ENCODE measurements at regions not wholly inside any gene's neighbourhood (a gene's known extent, or its start where the extent isn't known, plus 50 kb on each side); places are given as distances from the start of the nearest gene placed in this dataset.

DNA sequence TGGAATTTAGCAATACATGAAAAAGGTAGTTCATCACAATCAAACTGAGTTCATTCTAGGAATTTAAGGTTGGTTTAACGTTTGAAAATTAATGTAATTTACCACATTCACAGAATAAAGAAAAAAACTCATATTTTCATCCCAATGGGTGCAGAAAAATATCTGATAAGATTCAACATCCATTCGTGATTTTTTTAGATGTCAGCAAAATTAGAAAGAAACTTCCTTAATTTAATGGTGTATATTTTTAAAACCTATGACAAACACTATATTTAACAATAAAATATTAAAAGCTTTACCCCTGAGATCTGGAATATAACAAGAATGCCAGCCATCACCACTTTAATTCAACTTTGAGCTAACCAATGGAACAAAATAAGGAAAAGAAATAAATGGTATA is 208.7 kb upstream of the CHAC2 start:
- H3K9ac ChIP-seq (ENCODE audit: low read length): no peak overlapping the region
- no peaks in the 10 kb centered on the region for H3K79me2 ChIP-seq (ENCODE audit: low read length)

DNA sequence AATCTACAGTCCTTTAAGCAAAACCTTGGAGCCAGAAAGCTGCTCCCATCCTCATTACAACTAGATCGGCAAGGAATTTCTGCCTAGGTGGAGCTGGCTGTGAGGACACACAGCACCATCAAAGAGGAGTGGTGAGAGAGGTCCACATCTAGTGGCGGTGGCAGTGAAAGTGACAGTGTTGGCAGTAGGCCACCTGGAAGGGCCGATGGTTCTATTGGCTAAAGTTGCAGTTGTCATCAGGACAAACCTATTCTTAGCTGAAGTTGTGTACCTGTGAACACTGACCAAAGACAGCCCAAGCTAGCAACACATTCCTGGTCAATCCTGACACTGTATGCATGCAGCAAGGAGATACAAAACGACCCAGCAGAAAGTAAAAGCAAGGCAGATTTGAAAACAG is 218.1 kb upstream of the CHAC2 start:
- no peak overlapping the region for H3K27ac ChIP-seq (ENCODE audit: low read length)
- no peaks in the 10 kb centered on the region for H3K9me2 ChIP-seq (replicated peaks; ENCODE audit: insufficient read depth, low read length)
- H4K20me1 ChIP-seq (ENCODE audit: insufficient read depth, low read length): no peaks in the 10 kb centered on the region
- H3K4me3 ChIP-seq (ENCODE audit: low read length): no peak overlapping the region
- no peaks in the 10 kb centered on the region for H3K9me3 ChIP-seq (replicated peaks; ENCODE audit: insufficient read depth, low read length)
- H3K36me3 ChIP-seq (replicated peaks; ENCODE audit: insufficient read depth, low read length): no peaks in the 10 kb centered on the region
- no peaks in the 10 kb centered on the region for H3K79me2 ChIP-seq (ENCODE audit: low read length)
- no peak overlapping the region for H3K4me2 ChIP-seq (ENCODE audit: low read depth, low read length)
- TF ChIP-seq EZH2phosphoT487 (IDR thresholded peaks at IDR 0.05; ENCODE audit: low read length) (no peak), CTCF (IDR thresholded peaks at IDR 0.05; ENCODE audit: low read length) (no peak), EZH2 (optimal IDR thresholded peaks at IDR 0.05; ENCODE audit: low read depth, low read length) (no peak)
- no peak overlapping the region for H2AFZ ChIP-seq (ENCODE audit: low read length)
- no peak overlapping the region for H3K9ac ChIP-seq (ENCODE audit: low read length)
- no peak for DNase-seq
- H3F3A ChIP-seq (ENCODE audit: insufficient read depth, low read length): no peaks in the 10 kb centered on the region
- H3K27me3 ChIP-seq (replicated peaks; ENCODE audit: insufficient read depth, low read length): no peaks in the 10 kb centered on the region
- H3K4me1 ChIP-seq (ENCODE audit: low read length): 0 out of 2 replicates have a peak, but pooled peaks cover 3% of the 10 kb centered on the region

More for the DNA sequence above, 208.7 kb upstream of the CHAC2 start:
- Histone ChIP-seq H3K27me3 (replicated peaks; ENCODE audit: insufficient read depth, low read length) (no peaks in the 10 kb centered on the region), H3K9me3 (replicated peaks; ENCODE audit: insufficient read depth, low read length) (no peaks in the 10 kb centered on the region), H3K4me1 (ENCODE audit: low read length) (no peaks in the 10 kb centered on the region), H3F3A (ENCODE audit: insufficient read depth, low read length) (no peaks in the 10 kb centered on the region), H3K36me3 (replicated peaks; ENCODE audit: insufficient read depth, low read length) (no peaks in the 10 kb centered on the region), H2AFZ (ENCODE audit: low read length) (no peak overlapping the region), H4K20me1 (ENCODE audit: insufficient read depth, low read length) (no peaks in the 10 kb centered on the region), H3K4me3 (ENCODE audit: low read length) (no peak overlapping the region), H3K9me2 (replicated peaks; ENCODE audit: insufficient read depth, low read length) (no peaks in the 10 kb centered on the region), H3K4me2 (ENCODE audit: low read depth, low read length) (no peak overlapping the region), H3K27ac (ENCODE audit: low read length) (no peak overlapping the region)
- DNase-seq: no peak
- TF ChIP-seq EZH2 (optimal IDR thresholded peaks at IDR 0.05; ENCODE audit: low read depth, low read length) (no peak), CTCF (IDR thresholded peaks at IDR 0.05; ENCODE audit: low read length) (no peak), EZH2phosphoT487 (IDR thresholded peaks at IDR 0.05; ENCODE audit: low read length) (no peak)

GRCh38 chr2:53545604-53546003 is 222.0 kb upstream of the CHAC2 start:
- Histone ChIP-seq H3F3A (ENCODE audit: insufficient read depth, low read length) (no peaks in the 10 kb centered on the region), H3K9me3 (replicated peaks; ENCODE audit: insufficient read depth, low read length) (no peaks in the 10 kb centered on the region), H3K4me2 (ENCODE audit: low read depth, low read length) (no peak overlapping the region), H3K27ac (ENCODE audit: low read length) (no peak overlapping the region), H3K27me3 (replicated peaks; ENCODE audit: insufficient read depth, low read length) (no peaks in the 10 kb centered on the region), H3K79me2 (ENCODE audit: low read length) (no peaks in the 10 kb centered on the region), H3K36me3 (replicated peaks; ENCODE audit: insufficient read depth, low read length) (no peaks in the 10 kb centered on the region), H2AFZ (ENCODE audit: low read length) (no peak overlapping the region), H4K20me1 (ENCODE audit: insufficient read depth, low read length) (no peaks in the 10 kb centered on the region), H3K9me2 (replicated peaks; ENCODE audit: insufficient read depth, low read length) (no peaks in the 10 kb centered on the region), H3K4me3 (ENCODE audit: low read length) (no peak overlapping the region), H3K4me1 (ENCODE audit: low read length) (0 out of 2 replicates have a peak, but pooled peaks cover under 1% of the 10 kb centered on the region), H3K9ac (ENCODE audit: low read length) (no peak overlapping the region)
- no peak for TF ChIP-seq EZH2phosphoT487 (IDR thresholded peaks at IDR 0.05; ENCODE audit: low read length)
- no peak for TF ChIP-seq EZH2 (optimal IDR thresholded peaks at IDR 0.05; ENCODE audit: low read depth, low read length)
- TF ChIP-seq CTCF (IDR thresholded peaks at IDR 0.05; ENCODE audit: low read length): no peak
- DNase-seq: no peak
